NCI-H82 (cell line): ENCODE measurements at regions not wholly inside any gene's neighbourhood (a gene's known extent, or its start where the extent isn't known, plus 50 kb on each side); places are given as distances from the start of the nearest gene placed in this dataset.

ENCODE experiments used
- DNase-seq: peaks from one replicate; lab custom pipeline; 2025; lab: John Stamatoyannopoulos, UW

DNA sequence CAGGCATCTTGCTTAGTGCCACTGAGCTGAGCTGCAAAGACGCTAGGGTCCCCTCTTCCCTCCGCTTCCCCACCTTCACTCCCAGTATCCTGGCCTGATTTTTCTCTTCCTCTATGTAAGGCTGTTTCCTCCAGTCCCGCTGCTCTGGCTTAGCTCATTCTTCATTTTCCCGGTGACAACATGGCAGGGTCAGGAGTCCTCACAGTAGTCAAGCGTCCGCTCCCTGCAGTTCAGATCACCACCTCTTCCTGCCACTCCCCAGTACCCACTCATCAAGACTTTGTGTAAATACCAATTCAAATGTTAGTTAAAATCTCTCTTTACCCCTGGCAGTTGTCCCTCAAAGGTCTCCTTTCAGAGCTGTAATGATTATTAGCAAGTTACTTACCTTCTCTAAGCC, 650.4 kb upstream of the CELF2 start:
- DNase-seq = no peak

GRCh38 chr10:10368951-10369576, 648.6 kb upstream of the CELF2 start:
- no peak for DNase-seq

- DNase-seq = no peak
These were observed 631.8 kb upstream of the CELF2 start for GRCh38 chr10:10385831-10386230.

DNA sequence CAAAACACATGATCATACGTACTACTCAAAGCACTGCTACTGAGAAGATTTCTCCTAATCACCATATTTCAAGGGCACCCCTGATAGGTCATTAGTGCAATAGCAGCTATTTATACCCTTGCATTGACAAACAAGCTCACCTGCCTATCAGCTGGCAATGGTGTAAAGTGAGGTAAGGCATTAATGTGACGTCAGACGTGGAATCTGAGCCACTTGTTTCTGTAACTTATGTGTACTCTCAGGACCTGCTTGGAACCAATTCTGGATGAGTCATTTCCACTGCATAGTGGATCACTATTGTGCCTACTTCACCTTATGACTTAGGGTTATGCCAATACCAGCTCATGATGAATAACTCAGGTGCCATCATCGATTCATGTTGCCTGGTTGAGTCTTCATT, 628.5 kb upstream of the CELF2 start:
- no peak for DNase-seq

DNA sequence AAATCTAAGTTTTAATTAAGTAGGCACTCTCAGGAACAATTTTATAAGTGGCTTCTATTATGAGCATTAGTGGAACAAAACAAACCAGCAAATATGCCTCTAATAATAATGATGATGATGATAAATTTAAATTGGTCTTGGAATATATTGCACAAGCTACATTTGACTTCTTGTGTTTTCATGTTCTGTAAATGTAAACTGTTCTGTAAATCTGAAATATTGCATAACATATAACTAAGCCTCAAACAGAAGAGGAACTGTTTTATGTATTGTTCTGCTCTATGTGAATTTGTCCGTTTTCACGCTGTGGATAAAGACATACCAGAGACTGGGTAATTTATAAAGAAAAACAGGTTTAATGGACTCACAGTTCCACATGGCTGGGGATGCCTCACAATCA, 625.2 kb upstream of the CELF2 start:
- no peak for DNase-seq

- DNase-seq = no peak
These were observed 622.6 kb upstream of the CELF2 start for GRCh38 chr10:10394933-10395658.

GRCh38 chr10:10396601-10397000, 621.1 kb upstream of the CELF2 start:
- no peak for DNase-seq

DNA sequence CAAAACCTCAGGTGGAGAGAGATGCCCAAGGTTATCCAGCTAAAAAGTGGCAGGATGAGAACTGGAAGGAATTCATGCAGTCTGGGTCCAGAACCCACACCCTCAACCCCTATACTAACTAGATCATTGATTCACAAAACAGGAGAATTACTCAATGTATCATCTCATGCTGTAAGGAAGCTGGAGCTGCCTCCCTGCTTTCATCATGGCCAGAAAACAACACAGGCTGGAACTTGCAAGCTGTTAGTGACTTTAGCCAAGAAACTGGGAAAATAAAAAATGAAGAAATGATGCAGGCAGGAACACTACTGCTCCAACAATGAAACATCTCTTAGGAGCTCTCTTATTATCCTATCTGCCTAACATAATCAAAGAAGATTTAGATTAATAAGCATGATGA, 619.8 kb upstream of the CELF2 start:
- no peak for DNase-seq

DNA sequence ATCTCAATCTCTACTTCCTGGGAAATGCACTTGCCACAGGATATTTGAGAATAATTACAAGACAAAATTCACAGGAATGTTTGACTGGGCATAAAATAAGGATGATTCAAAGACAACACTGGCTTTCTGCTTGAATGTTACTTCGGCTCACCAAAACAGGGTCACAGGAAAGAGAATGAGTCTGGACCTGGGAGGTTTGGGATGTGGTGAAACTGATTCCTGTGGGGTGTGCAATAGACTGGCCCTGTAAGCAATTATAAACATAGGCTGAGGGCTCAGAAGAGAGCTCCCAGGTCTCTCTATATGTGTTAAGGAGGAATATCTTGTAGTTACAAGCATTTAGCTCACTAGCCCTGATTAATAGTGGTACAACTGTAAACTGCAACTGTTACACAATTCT, 613.9 kb upstream of the CELF2 start:
- DNase-seq = no peak

DNA sequence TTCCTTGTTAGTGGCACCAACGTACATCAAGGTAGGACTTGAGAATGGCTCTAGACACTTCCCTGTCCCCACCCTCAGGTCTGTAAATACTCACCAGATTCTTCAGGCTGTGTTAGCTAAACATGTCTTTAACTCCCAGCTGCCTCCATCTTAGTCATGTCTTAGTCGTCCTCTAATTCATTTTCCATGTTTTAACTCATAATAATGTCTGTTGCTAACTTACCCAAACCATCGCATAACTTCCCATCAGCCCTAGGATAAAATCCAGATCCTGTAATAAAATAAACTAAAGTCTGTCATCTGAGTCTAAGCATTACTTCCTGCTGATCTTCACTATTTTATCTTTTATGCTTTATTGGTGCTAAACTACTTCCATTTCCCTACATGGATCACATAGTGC, 600.0 kb upstream of the CELF2 start:
- no peak for DNase-seq

DNA sequence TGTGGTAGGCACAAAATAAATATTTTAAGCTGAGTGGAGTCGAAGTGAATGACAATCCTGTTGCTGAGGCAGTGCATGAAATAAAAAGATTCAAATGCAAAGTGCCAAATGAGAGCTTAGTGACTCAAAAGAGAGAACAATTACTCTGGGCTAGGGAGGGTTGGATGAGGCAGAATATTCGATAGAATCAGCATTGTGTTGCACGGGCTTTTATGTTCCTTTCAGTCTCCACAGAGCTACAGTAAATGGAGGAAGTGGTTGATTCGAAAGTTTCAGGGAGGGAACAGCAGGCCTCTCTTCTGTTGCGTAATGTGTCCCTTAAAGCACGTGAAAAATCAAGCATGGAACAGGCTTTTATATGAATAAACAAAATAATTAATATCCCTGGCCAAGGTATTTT, 599.3 kb upstream of the CELF2 start:
- DNase-seq = no peak

GRCh38 chr10:10421071-10421470, 596.6 kb upstream of the CELF2 start:
- no peak for DNase-seq

DNA sequence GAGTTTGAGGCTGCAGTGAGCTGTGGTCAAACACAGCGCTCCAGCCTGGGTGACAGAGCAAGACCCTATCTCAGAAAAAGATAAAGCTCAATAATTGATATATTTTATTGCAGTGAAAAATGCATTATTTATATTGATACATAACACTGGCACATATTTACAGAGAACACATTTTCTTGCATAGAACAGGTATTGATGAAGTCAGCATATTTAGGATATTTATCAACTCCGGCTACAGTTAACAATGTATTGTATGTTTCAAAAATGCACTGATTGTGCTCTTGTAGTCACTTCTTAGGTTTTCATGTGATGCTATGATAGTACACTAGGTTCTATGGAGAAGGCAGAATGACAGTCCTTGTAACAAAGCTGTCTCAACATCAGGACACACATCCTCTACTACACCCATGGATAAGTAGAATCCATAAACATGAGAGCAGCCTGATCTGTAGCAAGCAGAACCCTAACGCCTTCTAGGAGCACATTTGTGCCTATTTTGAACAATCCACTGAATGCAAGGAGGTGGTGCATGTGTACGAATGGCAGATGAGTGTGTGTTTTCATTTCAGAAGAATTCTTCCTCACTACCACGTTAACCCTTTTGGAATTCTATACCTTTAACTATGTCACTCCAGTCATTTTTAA, 586.1 kb upstream of the CELF2 start:
- DNase-seq = peak; percentile 12

DNA sequence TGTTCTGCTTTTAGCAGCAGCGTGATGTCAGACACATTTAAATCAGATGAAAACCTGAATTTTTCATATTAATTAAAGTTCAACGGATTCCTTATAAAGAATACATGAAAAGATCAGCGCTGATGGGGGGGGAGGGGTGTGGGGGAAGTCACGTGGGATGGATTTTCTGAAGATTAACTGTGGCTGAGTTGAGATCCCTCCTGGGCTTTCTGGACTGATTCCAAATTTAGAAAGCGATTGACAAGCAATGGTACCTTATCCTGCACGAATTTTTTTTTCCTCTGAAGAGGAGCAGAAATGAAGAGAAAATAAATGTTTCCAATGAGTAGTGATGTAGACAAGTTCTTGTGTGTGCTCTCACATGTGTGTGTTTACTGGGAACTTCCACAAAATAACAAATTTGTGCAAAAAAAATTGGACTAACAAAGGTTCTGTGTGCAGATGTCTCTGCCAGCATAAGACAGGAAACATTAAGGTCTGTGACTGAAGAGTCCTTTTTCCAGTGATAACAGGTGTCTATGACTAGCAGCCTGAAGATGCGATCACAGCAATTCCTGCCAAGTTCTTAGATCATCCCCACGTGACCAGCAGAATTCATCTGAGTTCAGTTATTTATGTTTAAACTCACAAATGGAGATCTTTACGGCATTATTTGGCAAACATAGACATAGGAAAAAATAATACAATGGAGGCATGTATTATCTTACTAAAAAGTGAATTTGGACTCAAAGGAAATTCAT, 585.2 kb upstream of the CELF2 start:
- peak; percentile 86 for DNase-seq

DNA sequence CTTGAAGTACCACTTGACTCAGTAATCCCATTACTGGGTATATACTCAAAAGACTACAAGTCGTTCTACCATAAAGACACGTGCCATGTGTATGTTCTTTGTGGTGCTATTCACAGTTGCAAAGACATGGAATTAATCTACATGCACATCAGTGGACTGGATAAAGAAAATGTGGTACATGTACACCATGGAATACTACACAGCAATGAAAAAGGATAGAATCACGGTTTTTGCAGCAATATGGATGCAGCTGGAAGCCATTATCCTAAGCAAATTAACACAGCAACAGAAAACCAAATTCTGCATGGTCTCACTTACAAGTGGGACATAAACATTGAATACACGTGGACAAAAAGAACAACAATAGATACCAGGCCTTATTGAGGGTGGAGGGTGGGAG, 583.4 kb upstream of the CELF2 start:
- no peak for DNase-seq

- DNase-seq = no peak
These were observed 579.8 kb upstream of the CELF2 start for GRCh38 chr10:10437886-10438285.

- DNase-seq = no peak
These were observed 579.2 kb upstream of the CELF2 start for GRCh38 chr10:10438335-10439100.

GRCh38 chr10:10456856-10457255, 560.8 kb upstream of the CELF2 start:
- no peak for DNase-seq

- DNase-seq = no peak
These were observed 557.2 kb upstream of the CELF2 start for GRCh38 chr10:10460451-10460850.

DNA sequence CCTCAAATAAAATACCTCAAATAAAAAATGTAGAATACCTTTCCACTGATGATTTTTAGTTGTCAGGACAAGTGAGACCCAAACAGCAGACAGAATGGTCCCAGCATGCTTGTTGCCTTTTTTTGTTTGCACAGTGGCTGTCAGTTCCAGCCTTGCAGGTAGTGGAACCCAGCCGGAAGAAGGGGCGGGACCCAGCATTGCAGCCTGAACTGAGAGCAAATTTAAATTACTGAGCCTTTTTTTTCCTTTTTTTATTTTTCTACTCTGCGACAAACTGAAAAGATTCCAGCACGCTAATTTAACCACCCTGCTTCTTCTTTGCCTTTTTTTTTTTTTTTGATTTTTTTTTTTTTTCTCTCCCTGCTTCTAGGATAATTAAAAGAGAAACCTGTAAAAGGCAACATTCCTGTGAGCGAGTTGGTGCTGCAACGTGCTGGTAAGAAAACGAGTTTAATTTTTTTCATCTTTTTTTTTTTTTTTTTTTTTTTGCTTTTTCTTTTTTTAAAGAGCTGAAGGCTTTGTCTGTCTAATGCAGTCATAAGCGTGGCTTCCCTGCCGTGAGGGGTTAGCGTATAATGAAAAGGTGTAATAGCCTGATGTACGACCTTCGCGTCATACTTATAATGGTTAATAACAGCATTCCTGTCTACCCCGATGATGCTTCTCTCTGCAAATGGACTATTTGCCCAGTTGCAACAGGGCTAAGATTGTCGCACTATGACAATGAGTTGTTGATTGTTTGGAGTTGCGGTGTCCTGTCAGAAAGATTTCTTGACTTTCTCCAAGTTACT, 555.3 kb upstream of the CELF2 start:
- DNase-seq = peak; percentile 1

DNA sequence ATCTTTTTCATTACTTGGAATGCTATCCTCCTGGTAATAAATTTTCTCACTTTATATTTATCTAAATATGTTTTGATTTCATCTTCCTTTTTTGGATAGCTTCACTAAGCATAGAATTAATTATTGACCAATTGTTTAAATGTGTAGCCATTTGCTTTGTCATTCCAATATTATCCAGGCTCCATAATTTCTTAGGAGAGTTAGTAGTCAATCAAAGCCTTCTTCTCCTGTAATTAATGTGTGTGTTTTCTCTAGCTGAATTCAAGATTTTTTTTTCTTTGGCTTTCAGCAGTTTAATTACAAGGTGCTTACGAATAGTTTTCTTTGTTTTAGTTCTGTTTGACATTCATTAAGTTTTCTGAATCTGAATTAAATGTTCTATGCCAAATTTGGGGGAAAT, 545.9 kb upstream of the CELF2 start:
- no peak for DNase-seq
